Breast epithelium (tissue), 3 donors: ENCODE measurements at regions not wholly inside any gene's neighbourhood (a gene's known extent, or its start where the extent isn't known, plus 50 kb on each side); places are given as distances from the start of the nearest gene placed in this dataset.

Experiments used
- POLR2A ChIP-seq: fragments of 450-650 bp; IDR thresholded peaks from one replicate; pipeline ENCODE4 v1.6.1; 2016; ENCODE audit warnings: antibody characterized with exemption, mild to moderate bottlenecking, moderate library complexity
- POLR2AphosphoS5 ChIP-seq, 3 donors: sonication (generic); formaldehyde crosslinking; IDR thresholded peaks; one replicate each; pipeline ENCODE4 v1.6.1; 2017; ENCODE audit warnings: antibody characterized with exemption in 3 of 3
- TF ChIP-seq, protein P1 (sequence below), 3 donors: fragments of 450-650 bp; IDR thresholded peaks; one replicate each; pipeline ENCODE4 v1.5.1; 2016 to 2017; ENCODE audit warnings: antibody characterized with exemption in 3 of 3, mild to moderate bottlenecking in 3 of 3, moderate library complexity in 3 of 3

DNA sequence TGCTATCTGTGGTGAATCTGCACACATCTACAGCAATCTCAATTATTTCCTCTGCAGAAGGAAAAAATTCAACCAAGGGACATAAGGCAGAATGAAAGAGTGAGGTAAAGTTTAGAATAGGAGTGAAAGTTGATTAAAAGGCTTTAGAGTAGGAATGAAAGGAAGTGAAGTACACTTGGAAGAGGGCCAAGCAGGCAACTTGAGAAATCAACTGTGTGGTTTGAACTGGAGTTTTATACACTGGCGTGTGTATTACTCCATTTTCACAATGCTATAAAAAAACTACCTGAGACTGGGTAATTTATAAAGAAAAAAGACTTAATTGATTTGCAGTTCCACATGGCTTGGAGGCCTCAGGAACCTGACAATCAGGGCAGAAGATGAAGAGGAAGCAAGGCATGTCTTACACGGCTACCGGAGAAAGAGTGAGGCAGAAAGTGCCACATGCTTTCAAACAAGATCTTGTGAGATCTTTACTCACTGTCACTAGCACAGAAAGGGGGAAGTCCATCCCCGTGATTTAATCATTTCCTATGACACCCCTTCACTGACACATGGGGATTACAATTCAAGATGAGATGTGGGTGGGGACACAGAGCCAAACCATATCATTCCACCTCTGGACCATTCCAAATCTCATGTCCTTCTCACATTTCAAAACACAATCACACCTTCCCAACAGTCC is 234.8 kb downstream of the IL15 start:
- no peak for TF ChIP-seq POLR2A
- TF ChIP-seq, protein P1, sequence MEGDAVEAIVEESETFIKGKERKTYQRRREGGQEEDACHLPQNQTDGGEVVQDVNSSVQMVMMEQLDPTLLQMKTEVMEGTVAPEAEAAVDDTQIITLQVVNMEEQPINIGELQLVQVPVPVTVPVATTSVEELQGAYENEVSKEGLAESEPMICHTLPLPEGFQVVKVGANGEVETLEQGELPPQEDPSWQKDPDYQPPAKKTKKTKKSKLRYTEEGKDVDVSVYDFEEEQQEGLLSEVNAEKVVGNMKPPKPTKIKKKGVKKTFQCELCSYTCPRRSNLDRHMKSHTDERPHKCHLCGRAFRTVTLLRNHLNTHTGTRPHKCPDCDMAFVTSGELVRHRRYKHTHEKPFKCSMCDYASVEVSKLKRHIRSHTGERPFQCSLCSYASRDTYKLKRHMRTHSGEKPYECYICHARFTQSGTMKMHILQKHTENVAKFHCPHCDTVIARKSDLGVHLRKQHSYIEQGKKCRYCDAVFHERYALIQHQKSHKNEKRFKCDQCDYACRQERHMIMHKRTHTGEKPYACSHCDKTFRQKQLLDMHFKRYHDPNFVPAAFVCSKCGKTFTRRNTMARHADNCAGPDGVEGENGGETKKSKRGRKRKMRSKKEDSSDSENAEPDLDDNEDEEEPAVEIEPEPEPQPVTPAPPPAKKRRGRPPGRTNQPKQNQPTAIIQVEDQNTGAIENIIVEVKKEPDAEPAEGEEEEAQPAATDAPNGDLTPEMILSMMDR (IDR thresholded peaks at IDR 0.05): no peak
- TF ChIP-seq POLR2AphosphoS5 (IDR thresholded peaks at IDR 0.05): no peak
